ENCODE measurements at regions not wholly inside any gene's neighbourhood (a gene's known extent, or its start where the extent isn't known, plus 50 kb on each side); places are given as distances from the start of the nearest gene placed in this dataset.

- DNase-seq (ENCODE audit: low read depth in 3 of 3), result no peak
These were observed 191.5 kb upstream of the RPL38 start for GRCh38 chr17:74011966-74012365.

DNA sequence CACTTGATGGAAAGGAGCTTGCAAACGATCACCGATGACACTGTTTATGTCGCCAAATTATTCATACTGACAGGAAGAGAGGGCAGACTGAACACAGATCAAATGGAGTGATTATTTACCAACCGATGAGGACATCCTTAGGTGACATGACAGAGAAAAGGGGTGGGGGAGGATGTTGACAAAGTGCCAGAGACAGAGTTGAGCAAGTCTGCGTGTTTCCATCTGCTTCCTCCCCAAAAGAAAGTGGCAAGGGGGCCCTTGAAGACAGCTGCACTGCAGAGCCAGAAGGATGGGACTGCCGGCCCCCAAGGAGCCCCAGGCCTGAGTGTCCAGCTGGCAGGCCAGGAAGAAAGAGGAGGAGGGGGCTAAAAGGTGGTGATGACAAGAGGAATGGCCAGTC lies 191.0 kb upstream of the RPL38 start:
- no peak for DNase-seq (ENCODE audit: low read depth in 3 of 3)

GRCh38 chr17:74015316-74015715 lies 188.2 kb upstream of the RPL38 start:
- no peak for DNase-seq (ENCODE audit: low read depth in 3 of 3)

DNA sequence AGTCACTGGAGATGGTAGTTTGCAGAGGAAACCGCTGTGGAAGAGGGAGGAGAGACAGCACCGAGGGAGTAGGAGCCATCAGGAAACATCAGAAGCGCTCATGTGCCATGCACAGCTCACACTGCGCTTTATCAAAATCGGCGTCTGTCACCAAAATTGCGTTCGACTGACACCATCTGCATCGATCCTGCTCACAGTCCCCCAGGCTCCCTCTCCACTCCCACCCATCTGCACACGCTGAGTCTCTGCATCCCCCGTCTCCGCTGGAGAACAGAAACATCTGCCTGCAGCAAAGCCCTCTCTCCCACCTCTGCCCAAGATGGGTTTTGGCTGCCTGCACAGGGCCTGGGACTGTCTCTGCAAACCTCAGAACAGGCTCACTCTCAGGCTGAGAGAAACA lies 187.5 kb upstream of the RPL38 start:
- DNase-seq (ENCODE audit: low read depth in 3 of 3), result no peak

- DNase-seq (ENCODE audit: low read depth in 3 of 3), result no peak
These were observed 187.0 kb upstream of the RPL38 start for GRCh38 chr17:74016461-74016860.

DNA sequence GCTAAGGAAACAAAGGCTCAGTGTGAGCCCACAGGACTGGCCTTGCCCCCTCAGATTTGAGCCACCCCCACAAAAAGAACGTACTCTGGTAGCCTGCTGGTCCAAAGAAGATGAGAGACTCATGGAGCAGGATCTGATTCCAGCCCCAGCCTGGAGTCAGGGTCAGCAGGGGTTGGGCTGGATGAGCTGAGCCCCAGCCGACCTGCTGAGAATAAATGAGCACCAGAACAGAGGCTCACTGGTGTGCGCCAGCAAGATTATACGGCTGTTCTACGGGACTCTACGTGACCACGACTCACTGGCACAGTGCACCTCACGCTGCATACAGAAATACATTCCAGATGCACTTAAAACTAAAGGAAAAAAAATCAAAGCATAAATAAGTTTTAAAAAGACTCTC lies 186.0 kb upstream of the RPL38 start:
- no peak for DNase-seq (ENCODE audit: low read depth in 3 of 3)

DNA sequence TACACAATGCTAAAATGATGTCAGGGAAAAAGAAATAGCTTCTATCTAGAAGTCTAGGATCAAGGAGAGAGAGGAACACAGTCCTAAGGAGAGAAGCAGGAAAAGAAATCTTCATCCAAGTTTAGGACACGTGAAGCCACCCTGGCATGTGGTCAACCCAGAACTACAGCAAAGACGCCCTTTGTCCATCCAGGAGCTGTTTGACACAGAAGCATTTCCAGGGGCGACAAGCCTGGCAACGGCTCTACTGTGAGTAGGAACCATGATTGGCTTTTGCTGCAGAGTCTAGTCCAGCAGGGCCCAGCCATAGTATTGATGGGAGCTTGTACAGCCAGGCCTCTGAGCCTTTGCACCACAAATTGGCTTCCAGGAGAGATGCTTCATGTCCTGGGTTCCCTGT lies 185.4 kb upstream of the RPL38 start:
- DNase-seq (ENCODE audit: low read depth in 3 of 3), result no peak

DNA sequence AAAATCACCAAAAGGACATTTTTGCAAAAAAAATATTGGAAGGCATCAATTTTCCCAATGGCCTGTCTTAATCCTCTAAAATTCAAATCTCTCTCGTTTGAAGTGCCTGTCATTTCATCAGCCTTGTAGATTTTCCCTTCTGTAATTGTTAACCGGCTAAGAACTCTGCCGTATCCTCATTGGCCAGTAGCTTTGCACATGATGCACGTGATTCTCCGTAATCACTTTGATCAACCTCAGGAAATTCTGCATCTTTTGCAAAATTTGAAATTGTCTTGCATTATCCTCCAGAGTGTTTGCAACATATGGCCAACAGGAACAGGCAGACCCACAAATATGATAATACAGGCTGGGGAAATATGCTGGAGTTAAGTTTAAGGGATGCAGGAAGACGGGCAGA lies 184.2 kb upstream of the RPL38 start:
- DNase-seq (ENCODE audit: low read depth in 3 of 3), result no peak

GRCh38 chr17:74019860-74020259 lies 183.6 kb upstream of the RPL38 start:
- DNase-seq (ENCODE audit: low read depth in 3 of 3), result no peak

- DNase-seq (ENCODE audit: low read depth in 3 of 3), result no peak
These were observed 183.0 kb upstream of the RPL38 start for GRCh38 chr17:74020522-74020921.

DNA sequence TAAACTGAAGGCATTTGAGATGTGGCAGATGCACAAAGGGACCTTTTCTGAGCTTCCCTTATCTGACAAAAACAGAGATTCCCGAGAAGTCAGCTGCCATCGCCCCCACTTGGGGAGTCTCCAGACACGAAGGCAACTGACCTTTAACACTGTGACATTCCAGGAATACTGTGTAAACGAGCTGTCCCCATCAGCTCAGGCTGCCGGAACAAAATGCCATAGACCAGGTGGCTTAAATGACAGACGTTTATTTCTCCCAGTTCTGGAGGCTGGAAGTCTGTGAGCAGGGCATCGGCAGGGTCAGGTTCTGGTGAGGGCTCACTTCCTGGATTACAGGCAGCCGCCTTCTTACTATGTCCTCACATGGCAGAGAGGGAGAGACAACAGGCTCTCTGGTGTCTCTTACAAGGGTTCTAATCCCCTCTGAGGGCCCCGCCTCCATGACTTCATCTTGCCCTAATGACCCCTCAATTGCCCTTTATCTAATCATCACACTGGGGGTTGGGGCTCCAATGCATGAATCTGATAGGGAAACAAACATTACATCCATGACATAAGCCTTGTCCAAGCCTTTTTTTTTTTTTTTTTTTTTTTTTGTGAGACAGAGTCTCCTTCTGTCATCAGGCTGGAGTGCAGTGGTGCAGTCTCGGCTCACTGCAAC lies 178.5 kb upstream of the RPL38 start:
- DNase-seq (ENCODE audit: low read depth in 3 of 3), result no peak

GRCh38 chr17:74027444-74027843 lies 176.0 kb upstream of the RPL38 start:
- no peak for DNase-seq (ENCODE audit: low read depth in 3 of 3)

GRCh38 chr17:74028354-74029116 lies 174.9 kb upstream of the RPL38 start:
- no peak for DNase-seq (ENCODE audit: low read depth in 3 of 3)

GRCh38 chr17:74031316-74032090 lies 172.0 kb upstream of the RPL38 start:
- DNase-seq (ENCODE audit: low read depth in 3 of 3), result no peak

DNA sequence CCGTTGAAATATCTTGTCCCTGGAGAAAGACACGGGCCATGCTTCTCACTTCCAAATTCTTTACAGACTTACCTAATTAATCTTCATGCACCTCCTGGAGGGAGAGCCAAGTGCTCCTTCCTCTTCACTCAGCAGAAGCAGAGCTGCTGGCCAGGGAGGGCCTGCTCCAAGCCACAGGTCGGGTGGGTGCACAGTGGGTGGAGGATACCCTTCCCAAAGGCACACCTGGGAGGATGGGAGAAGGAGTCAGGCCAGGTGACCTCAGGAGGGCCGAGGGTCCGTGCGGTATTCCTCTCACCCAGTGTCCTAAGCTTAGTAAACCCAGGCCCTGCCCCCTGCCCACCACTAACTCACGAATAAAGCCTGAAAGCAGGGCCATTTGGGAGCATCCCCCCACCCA lies 171.3 kb upstream of the RPL38 start:
- no peak for DNase-seq (ENCODE audit: low read depth in 3 of 3)

DNA sequence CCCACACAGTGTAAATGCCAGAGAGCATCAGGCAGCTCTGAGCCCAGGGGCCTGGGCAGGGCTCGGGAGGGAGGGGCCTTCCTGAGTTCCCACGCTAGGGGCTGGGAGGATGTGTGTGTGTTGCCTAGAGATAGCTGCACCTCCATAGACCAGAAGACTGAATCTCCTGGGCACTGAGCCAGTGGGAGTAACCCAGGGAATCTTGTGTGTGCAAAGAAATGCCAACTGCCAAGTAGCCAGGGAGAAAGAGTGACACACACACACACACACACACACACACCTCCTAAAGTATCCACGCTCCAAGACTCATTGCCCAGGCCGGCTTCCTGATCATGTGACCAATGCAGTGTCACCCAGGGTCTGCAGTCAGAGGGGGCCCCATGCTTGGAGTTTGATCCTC lies 166.2 kb upstream of the RPL38 start:
- DNase-seq (ENCODE audit: low read depth in 3 of 3), result no peak

GRCh38 chr17:74040291-74040690 lies 163.2 kb upstream of the RPL38 start:
- no peak for DNase-seq (ENCODE audit: low read depth in 3 of 3)

DNA sequence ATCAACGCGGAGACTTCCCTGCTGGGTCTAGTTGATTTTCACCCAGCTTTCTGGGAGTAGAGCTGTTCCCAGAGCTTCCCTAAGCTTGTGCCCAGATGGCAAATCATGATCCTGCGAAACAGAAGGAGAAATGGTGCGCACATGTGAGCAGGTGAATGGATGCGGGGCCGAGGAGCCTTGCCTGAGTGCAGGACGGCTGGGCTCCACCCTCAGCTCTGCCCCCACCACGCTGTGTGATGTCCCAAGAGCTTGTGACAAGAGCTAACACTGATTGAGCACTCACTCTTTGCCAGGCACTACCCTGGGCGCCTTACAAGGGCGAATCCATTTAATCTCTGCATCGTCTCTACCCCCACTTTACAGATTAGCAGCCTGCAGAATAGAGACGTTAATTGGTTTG lies 162.7 kb upstream of the RPL38 start:
- no peak for DNase-seq (ENCODE audit: low read depth in 3 of 3)

DNA sequence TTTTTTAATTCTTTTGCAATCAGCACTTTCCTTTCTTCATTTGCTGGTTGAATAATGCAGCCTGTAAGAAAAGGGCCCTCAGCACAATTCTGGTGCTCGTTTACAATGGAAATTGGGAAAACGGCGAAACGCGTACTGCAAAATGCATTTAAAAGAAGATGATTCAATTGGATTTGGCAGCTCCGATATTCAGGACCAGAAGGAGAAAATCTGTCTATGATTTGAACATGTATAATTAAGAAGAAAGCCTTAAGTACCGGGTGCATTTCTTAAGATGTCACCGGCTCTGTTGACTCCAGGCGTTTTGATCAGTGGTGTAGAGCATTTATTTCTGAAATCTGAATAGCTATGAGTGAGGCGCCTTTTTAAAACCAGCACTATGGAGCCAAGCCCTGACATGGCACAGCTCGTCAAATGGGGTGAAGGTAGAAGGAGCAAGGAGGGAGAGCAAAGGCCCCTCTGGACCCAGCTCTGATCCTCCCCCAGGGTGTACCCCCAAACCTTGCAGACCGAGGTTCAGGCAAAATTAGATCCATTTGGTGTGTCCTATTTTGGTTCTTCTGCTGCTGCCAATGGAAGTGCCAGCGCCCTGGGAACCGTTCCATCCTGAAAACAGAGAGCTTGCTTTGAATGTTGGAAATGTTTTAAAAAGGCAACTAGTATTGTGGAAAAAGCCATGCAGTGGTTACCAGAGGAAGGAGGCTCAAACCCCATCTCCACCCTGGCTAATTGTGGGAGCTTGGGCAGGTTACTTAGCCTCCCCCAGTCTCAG lies 161.4 kb upstream of the RPL38 start:
- DNase-seq (ENCODE audit: low read depth in 3 of 3), result no peak

- peak; percentile 11 to 57 (median 12) for DNase-seq (ENCODE audit: low read depth in 3 of 3)
These were observed 160.6 kb upstream of the RPL38 start for GRCh38 chr17:74042744-74043486.

GRCh38 chr17:74043976-74044375 lies 159.5 kb upstream of the RPL38 start:
- no peak for DNase-seq (ENCODE audit: low read depth in 3 of 3)
